Panc1 (cell line): ENCODE measurements at regions not wholly inside any gene's neighbourhood (a gene's known extent, or its start where the extent isn't known, plus 50 kb on each side); places are given as distances from the start of the nearest gene placed in this dataset.

ENCODE experiments used
- ATAC-seq: fragments of 200-7000 bp; cut with Tn5 transposase; 2 replicates; pipeline ENCODE4 v1.9.1; 2020; ENCODE audit warnings: mild to moderate bottlenecking, moderate library complexity
- BruUV-seq: library from RNA; stranded (reverse); fragments of 400-500 nt; replicated peaks from 2 replicates; lab custom pipeline; 2021; lab: Mats Ljungman, UMichigan
- CTCF ChIA-PET: fragments of 300-600 bp; sonication (Branson Sonifier 250); formaldehyde crosslinking; loops from one replicate; lab custom pipeline; 2022; ENCODE audit warnings: antibody characterized with exemption; lab: Charles Lee
- POLR2A ChIA-PET: fragments of 300-600 bp; sonication (Branson Sonifier 250); formaldehyde crosslinking; loops from one replicate; lab custom pipeline; 2022; ENCODE audit warnings: antibody characterized with exemption; lab: Charles Lee
- DNase-seq: peaks from one replicate; pipeline ENCODE4 v3.0.0-alpha.2; 2010; ENCODE audit warnings: low read depth, low spot score
- H3K27ac ChIP-seq: 2 replicates; pipeline ENCODE4 v1.5.1; 2011; ENCODE audit warnings: mild to moderate bottlenecking, low read length, inconsistent platforms
- H3K27me3 ChIP-seq: fragments of 200-500 bp; sonication (Bioruptor generic); 2 replicates; pipeline ENCODE4 v1.6.0; 2014; ENCODE audit warnings: low read length, inconsistent platforms; ENCODE audit not compliant: control insufficient read depth, insufficient read depth
- H3K36me3 ChIP-seq: fragments of 200-500 bp; sonication (Bioruptor generic); 2 replicates; pipeline ENCODE4 v1.5.1; 2014; ENCODE audit warnings: inconsistent platforms, mild to moderate bottlenecking, low read length, moderate library complexity; ENCODE audit not compliant: control insufficient read depth, insufficient read depth
- H3K4me1 ChIP-seq: 2 replicates; pipeline ENCODE4 v1.5.1; 2011; ENCODE audit warnings: inconsistent platforms, mild to moderate bottlenecking, low read length, moderate library complexity; ENCODE audit not compliant: control insufficient read depth, insufficient read depth
- H3K4me3 ChIP-seq, 2 experiments: 2 replicates each; pipeline ENCODE4 v1.5.1; 2011 to 2012; ENCODE audit warnings: low read depth in 2 of 2, low read length in 2 of 2, mild to moderate bottlenecking in 2 of 2, inconsistent platforms in 1 of 2, moderate library complexity in 1 of 2
- H3K9me3 ChIP-seq: fragments of 200-500 bp; sonication (Bioruptor generic); 2 replicates; pipeline ENCODE4 v1.5.1; 2014; ENCODE audit warnings: low read depth, mild to moderate bottlenecking, inconsistent platforms, low read length, moderate library complexity; ENCODE audit not compliant: control insufficient read depth, insufficient read depth
- CTCF ChIP-seq: fragments of 450-650 bp; IDR thresholded peaks from 2 replicates; pipeline ENCODE4 v1.5.1; 2017; ENCODE audit warnings: mild to moderate bottlenecking
- POLR2AphosphoS5 ChIP-seq: IDR thresholded peaks from 2 replicates; pipeline ENCODE4 v1.6.1; 2012; ENCODE audit warnings: mild to moderate bottlenecking, low read depth, low read length, moderate library complexity
- REST ChIP-seq, 2 experiments: IDR thresholded peaks; 2 replicates each; pipeline ENCODE4 v1.6.1; 2011 to 2012; ENCODE audit warnings: low read depth in 2 of 2, control low read depth in 1 of 2, low read length in 1 of 2, mild to moderate bottlenecking in 1 of 2, moderate library complexity in 1 of 2; ENCODE audit not compliant: insufficient read depth in 1 of 2
- SIN3A ChIP-seq: IDR thresholded peaks from 2 replicates; pipeline ENCODE4 v1.6.1; 2012; ENCODE audit warnings: low read depth, mild to moderate bottlenecking, low read length, moderate library complexity, borderline replicate concordance; ENCODE audit not compliant: insufficient read depth
- TCF7L2 ChIP-seq: IDR thresholded peaks from 2 replicates; pipeline ENCODE4 v1.6.1; 2011; ENCODE audit warnings: mild to moderate bottlenecking, low read depth, low read length, inconsistent platforms
- in situ Hi-C: cut with HindIII; loops from 2 replicates; pipeline ENCODE4 v1.10.0; 2016; ENCODE audit warnings: low sequenced_read_pairs, low pct_unique_long_range_greater_than_20kb
- intact Hi-C: fragments of 100-400 bp; cut with micrococcal nuclease; formaldehyde crosslinking; loops from one replicate; pipeline ENCODE4 v1.10.0; 2022; ENCODE audit not compliant: unreplicated experiment

- POLR2A ChIA-PET: no interaction called here
- intact Hi-C loops: no loop called here
- CTCF ChIA-PET: no interaction called here
Measured at GRCh38 chr1:216827251-216827650, 104.0 kb upstream of the ESRRG start.

GRCh38 chr1:216826646-216827045, 103.4 kb upstream of the ESRRG start:
- POLR2A ChIA-PET: no interaction called here
- CTCF ChIA-PET: no interaction called here
- Histone ChIP-seq H3K9me3 (no peaks in the 10 kb centered on the region), H3K36me3 (no peaks in the 10 kb centered on the region), H3K27me3 (no peaks in the 10 kb centered on the region), H3K4me3 (no peak overlapping the region), H3K4me1 (no peaks in the 10 kb centered on the region), H3K27ac (no peak overlapping the region)
- BruUV-seq: no TSS peak
- no peak for DNase-seq
- in situ Hi-C loops (no loop called here), intact Hi-C loops (no loop called here)
- TF ChIP-seq SIN3A (no peak), POLR2AphosphoS5 (no peak), TCF7L2 (no peak)
- no peak for ATAC-seq

More at GRCh38 chr1:216827251-216827650, 104.0 kb upstream of the ESRRG start:
- H3K27ac ChIP-seq: no peak overlapping the region
- no peaks in the 10 kb centered on the region for H3K27me3 ChIP-seq
- in situ Hi-C loops: no loop called here
- no peak for ATAC-seq
- DNase-seq: no peak
- TF ChIP-seq REST (IDR thresholded peaks at IDR 0.05; ENCODE audit: insufficient read depth in 1 of 2, low read depth in 2 of 2, low read length in 1 of 2): no peak
- TF ChIP-seq SIN3A: no peak
- no peak for TF ChIP-seq TCF7L2
- no peak for TF ChIP-seq CTCF
- TF ChIP-seq POLR2AphosphoS5: no peak
- no peaks in the 10 kb centered on the region for H3K4me1 ChIP-seq
- H3K9me3 ChIP-seq: no peaks in the 10 kb centered on the region
- H3K4me3 ChIP-seq: no peak overlapping the region
- no TSS peak for BruUV-seq
- no peaks in the 10 kb centered on the region for H3K36me3 ChIP-seq

- TF ChIP-seq TCF7L2 (no peak), CTCF (no peak), SIN3A (no peak), REST (IDR thresholded peaks at IDR 0.05; ENCODE audit: insufficient read depth in 1 of 2, low read depth in 2 of 2, low read length in 1 of 2) (no peak), POLR2AphosphoS5 (no peak)
- Histone ChIP-seq H3K9me3 (no peaks in the 10 kb centered on the region), H3K27ac (no peak overlapping the region), H3K27me3 (no peaks in the 10 kb centered on the region), H3K4me3 (no peak overlapping the region), H3K4me1 (no peaks in the 10 kb centered on the region), H3K36me3 (no peaks in the 10 kb centered on the region)
- ChIA-PET CTCF (no interaction called here), POLR2A (no interaction called here)
- BruUV-seq: no TSS peak
- intact Hi-C loops: no loop called here
- in situ Hi-C loops: no loop called here
- ATAC-seq: no peak
- DNase-seq: no peak
Measured at GRCh38 chr1:216826214-216826613, 103.0 kb upstream of the ESRRG start.
